OCI-LY7 (cell line): ENCODE measurements at regions not wholly inside any gene's neighbourhood (a gene's known extent, or its start where the extent isn't known, plus 50 kb on each side); places are given as distances from the start of the nearest gene placed in this dataset.

ENCODE experiments used
- BruUV-seq: library from RNA; stranded (reverse); fragments of 400-500 nt; replicated peaks from 2 replicates; lab custom pipeline; 2021; lab: Mats Ljungman, UMichigan
- CTCF ChIA-PET: fragments of 300-600 bp; sonication (Branson Sonifier 250); formaldehyde crosslinking; loops from one replicate; lab custom pipeline; 2022; ENCODE audit warnings: antibody characterized with exemption; ENCODE audit not compliant: unreplicated experiment; lab: Charles Lee
- POLR2A ChIA-PET: fragments of 300-600 bp; sonication (Branson Sonifier 250); formaldehyde crosslinking; loops from one replicate; lab custom pipeline; 2022; ENCODE audit warnings: antibody characterized with exemption; lab: Charles Lee
- DNase-seq: peaks from one replicate; pipeline ENCODE4 v3.0.0-alpha.2; 2015; ENCODE audit warnings: low spot score
- H2AFZ ChIP-seq: fragments of 200-600 bp; sonication (generic), shearing (Covaris generic); 2 replicates; pipeline ENCODE4 v1.6.1; 2014; ENCODE audit warnings: mild to moderate bottlenecking, antibody characterized with exemption, low read length, moderate library complexity
- H3K27ac ChIP-seq: fragments of 200-600 bp; sonication (generic); 2 replicates; pipeline ENCODE4 v1.5.1; 2014; ENCODE audit warnings: mixed run types, low read depth, mild to moderate bottlenecking, moderate library complexity, low read length, inconsistent platforms; ENCODE audit not compliant: poor library complexity, severe bottlenecking
- H3K36me3 ChIP-seq: fragments of 200-600 bp; sonication (generic); 2 replicates; pipeline ENCODE4 v1.6.1; 2014; ENCODE audit warnings: mild to moderate bottlenecking, antibody characterized with exemption, low read length, moderate library complexity, mixed read lengths; ENCODE audit not compliant: insufficient read depth
- H3K4me1 ChIP-seq: fragments of 200-600 bp; sonication (generic); 2 replicates; pipeline ENCODE4 v1.5.1; 2014; ENCODE audit warnings: mild to moderate bottlenecking, low read length; ENCODE audit not compliant: insufficient read depth, poor library complexity, severe bottlenecking
- H3K4me2 ChIP-seq: fragments of 200-600 bp; sonication (generic); 2 replicates; pipeline ENCODE4 v1.6.1; 2014; ENCODE audit warnings: mild to moderate bottlenecking, low read length
- H3K4me3 ChIP-seq: fragments of 200-600 bp; sonication (generic); 2 replicates; pipeline ENCODE4 v1.5.1; 2014; ENCODE audit warnings: mild to moderate bottlenecking, low read depth, low read length; ENCODE audit not compliant: poor library complexity, severe bottlenecking
- H3K79me2 ChIP-seq: fragments of 200-600 bp; sonication (generic); 2 replicates; pipeline ENCODE4 v1.6.1; 2016; ENCODE audit warnings: low read depth, mild to moderate bottlenecking, low read length, moderate library complexity, mixed read lengths; ENCODE audit not compliant: insufficient read depth
- H3K9me2 ChIP-seq: fragments of 200-600 bp; sonication (generic); 2 replicates; pipeline ENCODE4 v1.6.1; 2016; ENCODE audit warnings: mild to moderate bottlenecking, low read length, mixed read lengths; ENCODE audit not compliant: insufficient read depth
- H3K9me3 ChIP-seq: fragments of 200-600 bp; sonication (generic); 2 replicates; pipeline ENCODE4 v1.6.1; 2014; ENCODE audit warnings: mild to moderate bottlenecking, mixed run types, low read length, mixed read lengths
- H4K20me1 ChIP-seq: fragments of 200-600 bp; sonication (generic); 2 replicates; pipeline ENCODE4 v1.6.1; 2014; ENCODE audit warnings: mild to moderate bottlenecking, antibody characterized with exemption, low read length, moderate library complexity, mixed read lengths; ENCODE audit not compliant: insufficient read depth
- CTCF ChIP-seq: fragments of 200-600 bp; sonication (generic); conservative IDR thresholded peaks from 2 replicates; pipeline ENCODE4 v1.5.1; 2014; ENCODE audit warnings: mild to moderate bottlenecking, antibody characterized with exemption, low read length, moderate library complexity, mixed read lengths
- EZH2phosphoT487 ChIP-seq: fragments of 200-600 bp; sonication (generic); IDR thresholded peaks from 2 replicates; pipeline ENCODE4 v1.6.1; 2018; ENCODE audit warnings: low read depth, borderline replicate concordance, mild to moderate bottlenecking, mixed run types, antibody characterized with exemption, low read length, moderate library complexity, mixed read lengths
- intact Hi-C: fragments of 100-400 bp; cut with micrococcal nuclease; formaldehyde crosslinking; loops from one replicate; pipeline ENCODE4 v1.10.0; 2022; ENCODE audit not compliant: unreplicated experiment

- H3K36me3 ChIP-seq = no peaks in the 10 kb centered on the region
- no peak overlapping the region for H2AFZ ChIP-seq
- TF ChIP-seq CTCF = no peak
- TF ChIP-seq EZH2phosphoT487 = no peak
- H3K4me2 ChIP-seq = no peak overlapping the region
- no peaks in the 10 kb centered on the region for H3K9me2 ChIP-seq
- ChIA-PET CTCF (no interaction called here), POLR2A (no interaction called here)
- H3K79me2 ChIP-seq = no peaks in the 10 kb centered on the region
- no peak for DNase-seq
- H3K27ac ChIP-seq = no peak overlapping the region
- H3K9me3 ChIP-seq = no peaks in the 10 kb centered on the region
- BruUV-seq = no TSS peak
- H3K4me1 ChIP-seq = no peaks in the 10 kb centered on the region
- no peaks in the 10 kb centered on the region for H4K20me1 ChIP-seq
- H3K4me3 ChIP-seq = no peak overlapping the region
- intact Hi-C loops = no loop called here
Observed at GRCh38 chr6:91613481-91613880, 1026.6 kb upstream of the MAP3K7 start.

- CTCF ChIA-PET = no interaction called here
- POLR2A ChIA-PET = no interaction called here
- no TSS peak for BruUV-seq
Observed at GRCh38 chr6:91611190-91611589, 1024.3 kb upstream of the MAP3K7 start.

GRCh38 chr6:91608428-91608827 is 1021.6 kb upstream of the MAP3K7 start:
- intact Hi-C loops = no loop called here
- Histone ChIP-seq H3K9me2 (no peaks in the 10 kb centered on the region), H2AFZ (no peak overlapping the region), H4K20me1 (no peaks in the 10 kb centered on the region), H3K4me2 (no peak overlapping the region), H3K27ac (no peak overlapping the region), H3K36me3 (no peaks in the 10 kb centered on the region), H3K9me3 (no peaks in the 10 kb centered on the region), H3K79me2 (no peaks in the 10 kb centered on the region), H3K4me1 (no peaks in the 10 kb centered on the region), H3K4me3 (no peak overlapping the region)
- CTCF ChIA-PET = no interaction called here
- no peak for DNase-seq
- BruUV-seq = no TSS peak
- TF ChIP-seq CTCF = no peak
- no peak for TF ChIP-seq EZH2phosphoT487
- POLR2A ChIA-PET = no interaction called here

More at GRCh38 chr6:91611190-91611589, 1024.3 kb upstream of the MAP3K7 start:
- Histone ChIP-seq H3K79me2 (no peaks in the 10 kb centered on the region), H3K9me3 (no peaks in the 10 kb centered on the region), H3K4me2 (no peak overlapping the region), H3K27ac (no peak overlapping the region), H3K36me3 (no peaks in the 10 kb centered on the region), H3K4me3 (no peak overlapping the region), H2AFZ (no peak overlapping the region), H3K9me2 (no peaks in the 10 kb centered on the region), H3K4me1 (no peaks in the 10 kb centered on the region), H4K20me1 (no peaks in the 10 kb centered on the region)
- no peak for DNase-seq
- TF ChIP-seq EZH2phosphoT487 (no peak), CTCF (no peak)
- intact Hi-C loops = no loop called here
